ENCODE measurements at regions not wholly inside any gene's neighbourhood (a gene's known extent, or its start where the extent isn't known, plus 50 kb on each side); places are given as distances from the start of the nearest gene placed in this dataset.

DNA sequence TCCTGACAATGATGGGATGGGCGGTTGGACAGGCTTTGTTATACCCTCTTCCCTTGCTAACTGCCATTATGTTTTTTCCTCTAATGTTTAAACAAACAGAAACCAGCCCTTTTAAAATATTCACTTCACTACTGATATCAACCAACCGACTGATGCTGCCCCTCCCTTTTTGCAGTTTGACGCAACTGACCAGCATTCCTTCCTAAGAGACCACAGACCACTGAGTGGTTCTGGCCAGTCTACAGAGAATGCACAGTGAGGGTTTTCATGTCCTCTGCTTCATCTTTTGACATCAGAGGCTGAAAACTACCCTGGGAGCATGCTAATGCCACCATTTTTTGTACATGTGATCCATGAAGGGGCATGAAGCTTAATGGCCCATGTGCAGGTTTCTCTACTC lies 85.3 kb downstream of the CYP26B1 start:
- no peaks in the 10 kb centered on the region for H3K4me1 ChIP-seq (ENCODE audit: control insufficient read depth, insufficient read depth, low read length)
- TF ChIP-seq POLR2AphosphoS5 (IDR thresholded peaks at IDR 0.05; ENCODE audit: low read depth, low read length) (no peak), SIN3A (IDR thresholded peaks at IDR 0.05; ENCODE audit: borderline replicate concordance, insufficient read depth, low read depth, low read length) (no peak), TCF7L2 (IDR thresholded peaks at IDR 0.05; ENCODE audit: low read depth, low read length) (no peak)
- TF ChIP-seq, protein P1, sequence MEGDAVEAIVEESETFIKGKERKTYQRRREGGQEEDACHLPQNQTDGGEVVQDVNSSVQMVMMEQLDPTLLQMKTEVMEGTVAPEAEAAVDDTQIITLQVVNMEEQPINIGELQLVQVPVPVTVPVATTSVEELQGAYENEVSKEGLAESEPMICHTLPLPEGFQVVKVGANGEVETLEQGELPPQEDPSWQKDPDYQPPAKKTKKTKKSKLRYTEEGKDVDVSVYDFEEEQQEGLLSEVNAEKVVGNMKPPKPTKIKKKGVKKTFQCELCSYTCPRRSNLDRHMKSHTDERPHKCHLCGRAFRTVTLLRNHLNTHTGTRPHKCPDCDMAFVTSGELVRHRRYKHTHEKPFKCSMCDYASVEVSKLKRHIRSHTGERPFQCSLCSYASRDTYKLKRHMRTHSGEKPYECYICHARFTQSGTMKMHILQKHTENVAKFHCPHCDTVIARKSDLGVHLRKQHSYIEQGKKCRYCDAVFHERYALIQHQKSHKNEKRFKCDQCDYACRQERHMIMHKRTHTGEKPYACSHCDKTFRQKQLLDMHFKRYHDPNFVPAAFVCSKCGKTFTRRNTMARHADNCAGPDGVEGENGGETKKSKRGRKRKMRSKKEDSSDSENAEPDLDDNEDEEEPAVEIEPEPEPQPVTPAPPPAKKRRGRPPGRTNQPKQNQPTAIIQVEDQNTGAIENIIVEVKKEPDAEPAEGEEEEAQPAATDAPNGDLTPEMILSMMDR (IDR thresholded peaks at IDR 0.05) = no peak
- TF ChIP-seq, protein P2, sequence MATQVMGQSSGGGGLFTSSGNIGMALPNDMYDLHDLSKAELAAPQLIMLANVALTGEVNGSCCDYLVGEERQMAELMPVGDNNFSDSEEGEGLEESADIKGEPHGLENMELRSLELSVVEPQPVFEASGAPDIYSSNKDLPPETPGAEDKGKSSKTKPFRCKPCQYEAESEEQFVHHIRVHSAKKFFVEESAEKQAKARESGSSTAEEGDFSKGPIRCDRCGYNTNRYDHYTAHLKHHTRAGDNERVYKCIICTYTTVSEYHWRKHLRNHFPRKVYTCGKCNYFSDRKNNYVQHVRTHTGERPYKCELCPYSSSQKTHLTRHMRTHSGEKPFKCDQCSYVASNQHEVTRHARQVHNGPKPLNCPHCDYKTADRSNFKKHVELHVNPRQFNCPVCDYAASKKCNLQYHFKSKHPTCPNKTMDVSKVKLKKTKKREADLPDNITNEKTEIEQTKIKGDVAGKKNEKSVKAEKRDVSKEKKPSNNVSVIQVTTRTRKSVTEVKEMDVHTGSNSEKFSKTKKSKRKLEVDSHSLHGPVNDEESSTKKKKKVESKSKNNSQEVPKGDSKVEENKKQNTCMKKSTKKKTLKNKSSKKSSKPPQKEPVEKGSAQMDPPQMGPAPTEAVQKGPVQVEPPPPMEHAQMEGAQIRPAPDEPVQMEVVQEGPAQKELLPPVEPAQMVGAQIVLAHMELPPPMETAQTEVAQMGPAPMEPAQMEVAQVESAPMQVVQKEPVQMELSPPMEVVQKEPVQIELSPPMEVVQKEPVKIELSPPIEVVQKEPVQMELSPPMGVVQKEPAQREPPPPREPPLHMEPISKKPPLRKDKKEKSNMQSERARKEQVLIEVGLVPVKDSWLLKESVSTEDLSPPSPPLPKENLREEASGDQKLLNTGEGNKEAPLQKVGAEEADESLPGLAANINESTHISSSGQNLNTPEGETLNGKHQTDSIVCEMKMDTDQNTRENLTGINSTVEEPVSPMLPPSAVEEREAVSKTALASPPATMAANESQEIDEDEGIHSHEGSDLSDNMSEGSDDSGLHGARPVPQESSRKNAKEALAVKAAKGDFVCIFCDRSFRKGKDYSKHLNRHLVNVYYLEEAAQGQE (IDR thresholded peaks at IDR 0.05; ENCODE audit: insufficient read depth in 1 of 2, low read depth in 2 of 2, low read length in 1 of 2) = no peak
- in situ Hi-C loops (cut with HindIII; ENCODE audit: low pct_unique_long_range_greater_than_20kb, low sequenced_read_pairs) (no loop called here), intact Hi-C loops (cut with micrococcal nuclease; ENCODE audit: unreplicated experiment) (no loop called here)
- no peak overlapping the region for H3K4me3 ChIP-seq (ENCODE audit: low read depth in 2 of 2, low read length in 2 of 2)
- ChIA-PET CTCF (no interaction called here), POLR2A (no interaction called here)
- ATAC-seq (no peak), DNase-seq (ENCODE audit: low read depth, low spot score) (no peak)
- no peak overlapping the region for H3K27ac ChIP-seq (ENCODE audit: low read length)
- H3K9me3 ChIP-seq (ENCODE audit: control insufficient read depth, insufficient read depth, low read depth, low read length) = no peaks in the 10 kb centered on the region
- peaks cover 5% of the 10 kb centered on the region for H3K27me3 ChIP-seq (ENCODE audit: control insufficient read depth, insufficient read depth, low read length)
- H3K36me3 ChIP-seq (ENCODE audit: control insufficient read depth, insufficient read depth, low read length) = no peaks in the 10 kb centered on the region
- no TSS peak for BruUV-seq (replicated peaks)

DNA sequence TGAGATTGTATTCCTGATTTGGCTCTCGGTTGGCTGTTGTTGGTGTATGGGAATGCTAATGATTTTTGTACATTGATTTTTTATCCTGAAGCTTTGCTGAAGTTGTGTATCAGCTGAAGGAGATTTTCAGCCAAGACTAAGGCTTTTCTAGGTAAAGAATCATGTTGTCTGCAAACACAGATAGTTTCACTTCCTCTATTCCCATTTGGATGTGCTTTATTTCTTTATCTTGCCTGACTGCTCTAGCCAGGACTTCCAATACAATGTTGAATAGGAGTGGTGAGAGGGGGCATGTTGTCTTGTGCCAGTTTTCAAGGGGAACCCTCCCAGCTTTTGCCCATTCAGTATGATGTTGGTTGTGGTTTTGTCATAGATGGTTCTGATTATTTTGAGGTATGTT lies 90.4 kb downstream of the CYP26B1 start:
- in situ Hi-C loops (cut with HindIII; ENCODE audit: low pct_unique_long_range_greater_than_20kb, low sequenced_read_pairs) = no loop called here
- no peak overlapping the region for H3K4me3 ChIP-seq (ENCODE audit: low read depth in 2 of 2, low read length in 2 of 2)
- TF ChIP-seq, protein P2 (IDR thresholded peaks at IDR 0.05; ENCODE audit: insufficient read depth in 1 of 2, low read depth in 2 of 2, low read length in 1 of 2) = no peak
- TF ChIP-seq SIN3A (IDR thresholded peaks at IDR 0.05; ENCODE audit: borderline replicate concordance, insufficient read depth, low read depth, low read length) (no peak), TCF7L2 (IDR thresholded peaks at IDR 0.05; ENCODE audit: low read depth, low read length) (no peak), POLR2AphosphoS5 (IDR thresholded peaks at IDR 0.05; ENCODE audit: low read depth, low read length) (no peak)
- TF ChIP-seq, protein P1 (IDR thresholded peaks at IDR 0.05) = no peak
- DNase-seq (ENCODE audit: low read depth, low spot score) (no peak), ATAC-seq (no peak)
- BruUV-seq (replicated peaks) = no TSS peak
- intact Hi-C loops (cut with micrococcal nuclease; ENCODE audit: unreplicated experiment) = no loop called here
- POLR2A ChIA-PET = no interaction called here
- no peaks in the 10 kb centered on the region for H3K4me1 ChIP-seq (ENCODE audit: control insufficient read depth, insufficient read depth, low read length)
- H3K27ac ChIP-seq (ENCODE audit: low read length) = no peak overlapping the region
- H3K36me3 ChIP-seq (ENCODE audit: control insufficient read depth, insufficient read depth, low read length) = no peaks in the 10 kb centered on the region
- CTCF ChIA-PET = no interaction called here
- peaks cover 5% of the 10 kb centered on the region for H3K27me3 ChIP-seq (ENCODE audit: control insufficient read depth, insufficient read depth, low read length)
- no peaks in the 10 kb centered on the region for H3K9me3 ChIP-seq (ENCODE audit: control insufficient read depth, insufficient read depth, low read depth, low read length)
